ENCODE measurements at regions not wholly inside any gene's neighbourhood (a gene's known extent, or its start where the extent isn't known, plus 50 kb on each side); places are given as distances from the start of the nearest gene placed in this dataset.

DNA sequence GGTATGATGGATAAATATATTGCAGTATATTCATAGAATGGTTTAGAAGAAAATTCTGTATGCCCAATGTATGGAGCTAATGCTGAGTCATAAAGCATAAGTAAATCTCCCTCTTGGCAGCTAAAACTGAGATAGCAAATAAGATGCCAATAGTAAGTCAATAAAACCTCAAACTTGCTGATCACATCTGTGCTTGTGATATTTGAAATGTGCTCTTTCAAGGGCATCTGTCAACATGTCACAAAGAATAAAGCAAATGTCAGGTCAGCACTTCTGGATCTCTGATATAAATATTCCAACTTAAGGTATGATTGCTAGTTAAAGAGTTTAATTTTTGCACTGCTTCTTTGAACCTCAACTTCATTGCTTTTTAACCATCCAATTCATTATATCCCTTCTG, 262.3 kb upstream of the EMCN start:
- in situ Hi-C loops (cut with MboI; ENCODE audit: low sequenced_read_pairs in 4 of 4) = no loop called here
- ATAC-seq = no peak
- no peaks in the 10 kb centered on the region for H3K36me3 ChIP-seq

DNA sequence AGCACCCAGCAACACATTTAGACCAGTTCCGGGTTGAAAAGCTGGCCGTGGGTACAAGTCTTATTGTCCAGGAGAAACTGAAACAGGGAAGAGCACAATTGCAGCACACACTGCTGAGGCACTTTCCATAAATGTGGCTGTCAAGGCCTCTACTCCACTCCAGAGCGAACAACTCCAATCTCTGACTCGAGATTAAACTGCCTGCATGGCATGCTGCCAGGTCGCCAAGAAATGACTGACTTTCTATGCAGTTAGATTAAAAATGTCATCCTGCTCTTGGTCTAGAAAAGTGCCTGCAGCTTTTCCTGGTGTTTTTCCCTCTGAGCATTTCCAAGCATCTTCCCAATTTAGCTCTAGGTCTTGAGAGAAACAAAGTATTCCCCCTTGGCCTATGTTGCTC, 260.6 kb upstream of the EMCN start:
- ATAC-seq (no peak), DNase-seq (no peak)
- H3K27ac ChIP-seq = no peak overlapping the region
- no peaks in the 10 kb centered on the region for H3K27me3 ChIP-seq
- H3K4me1 ChIP-seq = no peaks in the 10 kb centered on the region
- intact Hi-C loops (cut with DNase I; ENCODE audit: low total_unique reads) = no loop called here
- in situ Hi-C loops (cut with MboI; ENCODE audit: low sequenced_read_pairs in 4 of 4) = no loop called here
- H3K9me3 ChIP-seq = no peaks in the 10 kb centered on the region
- H3K4me3 ChIP-seq = no peak overlapping the region
- no peak for TF ChIP-seq POLR2A (IDR thresholded peaks at IDR 0.05)
- TF ChIP-seq, protein P1, sequence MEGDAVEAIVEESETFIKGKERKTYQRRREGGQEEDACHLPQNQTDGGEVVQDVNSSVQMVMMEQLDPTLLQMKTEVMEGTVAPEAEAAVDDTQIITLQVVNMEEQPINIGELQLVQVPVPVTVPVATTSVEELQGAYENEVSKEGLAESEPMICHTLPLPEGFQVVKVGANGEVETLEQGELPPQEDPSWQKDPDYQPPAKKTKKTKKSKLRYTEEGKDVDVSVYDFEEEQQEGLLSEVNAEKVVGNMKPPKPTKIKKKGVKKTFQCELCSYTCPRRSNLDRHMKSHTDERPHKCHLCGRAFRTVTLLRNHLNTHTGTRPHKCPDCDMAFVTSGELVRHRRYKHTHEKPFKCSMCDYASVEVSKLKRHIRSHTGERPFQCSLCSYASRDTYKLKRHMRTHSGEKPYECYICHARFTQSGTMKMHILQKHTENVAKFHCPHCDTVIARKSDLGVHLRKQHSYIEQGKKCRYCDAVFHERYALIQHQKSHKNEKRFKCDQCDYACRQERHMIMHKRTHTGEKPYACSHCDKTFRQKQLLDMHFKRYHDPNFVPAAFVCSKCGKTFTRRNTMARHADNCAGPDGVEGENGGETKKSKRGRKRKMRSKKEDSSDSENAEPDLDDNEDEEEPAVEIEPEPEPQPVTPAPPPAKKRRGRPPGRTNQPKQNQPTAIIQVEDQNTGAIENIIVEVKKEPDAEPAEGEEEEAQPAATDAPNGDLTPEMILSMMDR (IDR thresholded peaks at IDR 0.05 in 4 of 5, conservative IDR thresholded peaks at IDR 0.05 in 1 of 5) = no peak
- H3K36me3 ChIP-seq = no peaks in the 10 kb centered on the region

More for the DNA sequence above, 262.3 kb upstream of the EMCN start:
- Histone ChIP-seq H3K4me3 (no peak overlapping the region), H3K4me1 (no peaks in the 10 kb centered on the region), H3K27me3 (no peaks in the 10 kb centered on the region), H3K27ac (no peak overlapping the region), H3K9me3 (no peaks in the 10 kb centered on the region)
- TF ChIP-seq, protein P1 (IDR thresholded peaks at IDR 0.05 in 4 of 5, conservative IDR thresholded peaks at IDR 0.05 in 1 of 5) = no peak
- no peak for TF ChIP-seq POLR2A (IDR thresholded peaks at IDR 0.05)
- no peak for DNase-seq
- intact Hi-C loops (cut with DNase I; ENCODE audit: low total_unique reads) = no loop called here

DNA sequence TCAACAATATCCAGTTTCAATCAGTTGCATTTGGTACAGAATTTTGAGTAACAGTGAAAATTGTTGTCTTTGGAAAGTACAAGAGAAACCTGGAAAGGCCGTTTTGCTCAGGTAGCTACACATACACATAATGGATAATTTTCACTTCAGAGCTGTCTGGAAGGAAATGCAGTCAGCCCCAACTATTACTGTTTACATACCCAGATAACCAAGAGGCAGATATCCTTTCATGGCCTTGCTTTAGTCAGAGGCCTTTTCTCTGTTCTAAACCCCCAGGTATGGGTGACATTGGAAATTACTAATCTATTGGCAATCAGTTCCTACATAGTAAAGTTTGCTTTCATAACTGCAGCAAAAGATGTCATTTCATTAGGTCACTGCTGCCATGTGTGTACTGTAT, 244.9 kb upstream of the EMCN start:
- Histone ChIP-seq H3K27me3 (no peaks in the 10 kb centered on the region), H3K4me1 (no peaks in the 10 kb centered on the region), H3K27ac (no peak overlapping the region), H3K9me3 (no peaks in the 10 kb centered on the region), H3K36me3 (no peaks in the 10 kb centered on the region), H3K4me3 (no peak overlapping the region)
- no peak for DNase-seq
- TF ChIP-seq, protein P1 (IDR thresholded peaks at IDR 0.05 in 4 of 5, conservative IDR thresholded peaks at IDR 0.05 in 1 of 5) = no peak
- no peak for TF ChIP-seq POLR2A (IDR thresholded peaks at IDR 0.05)
- in situ Hi-C loops (cut with MboI; ENCODE audit: low sequenced_read_pairs in 4 of 4) = no loop called here
- no peak for ATAC-seq
- intact Hi-C loops (cut with DNase I; ENCODE audit: low total_unique reads) = no loop called here

DNA sequence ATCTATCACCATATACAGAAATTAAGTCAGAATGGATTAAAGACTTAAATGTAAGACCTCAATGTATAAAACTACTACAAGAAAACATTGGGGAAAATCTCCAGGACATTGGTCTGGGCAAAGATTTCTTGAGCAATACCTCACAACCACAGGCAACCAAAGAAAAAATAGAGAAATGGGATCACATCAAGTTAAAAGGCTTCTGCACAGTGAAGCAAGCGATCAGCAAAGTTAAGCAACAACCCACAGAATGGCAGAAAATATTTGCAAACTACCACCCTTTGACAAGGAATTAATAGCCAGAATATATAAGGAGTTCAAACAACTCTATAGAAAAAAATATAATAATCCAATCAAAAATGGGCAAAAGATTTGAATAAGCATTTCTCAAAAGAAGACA, 236.9 kb upstream of the EMCN start:
- ATAC-seq = no peak
- intact Hi-C loops (cut with DNase I; ENCODE audit: low total_unique reads) = no loop called here

More for the DNA sequence above, 236.9 kb upstream of the EMCN start:
- Histone ChIP-seq H3K9me3 (no peaks in the 10 kb centered on the region), H3K36me3 (no peaks in the 10 kb centered on the region), H3K4me1 (no peaks in the 10 kb centered on the region), H3K27me3 (no peaks in the 10 kb centered on the region), H3K27ac (no peak overlapping the region), H3K4me3 (no peak overlapping the region)
- TF ChIP-seq, protein P1 (IDR thresholded peaks at IDR 0.05 in 4 of 5, conservative IDR thresholded peaks at IDR 0.05 in 1 of 5) = no peak
- no peak for TF ChIP-seq POLR2A (IDR thresholded peaks at IDR 0.05)
- in situ Hi-C loops (cut with MboI; ENCODE audit: low sequenced_read_pairs in 4 of 4) = no loop called here
- no peak for DNase-seq

Measured in gastrocnemius medialis (tissue), 4 donors.